GM12878 (cell line): ENCODE measurements at regions not wholly inside any gene's neighbourhood (a gene's known extent, or its start where the extent isn't known, plus 50 kb on each side); places are given as distances from the start of the nearest gene placed in this dataset.

Experiments
- ATAC-seq: fragments of 200-7000 bp; cut with Tn5 transposase; 3 replicates; pipeline ENCODE4 v1.9.1; 2020; ENCODE audit warnings: mild to moderate bottlenecking, moderate library complexity
- BruUV-seq: library from RNA; stranded (reverse); fragments of 400-500 nt; replicated peaks from 2 replicates; lab custom pipeline; 2021; lab: Mats Ljungman, UMichigan
- CTCF ChIA-PET: fragments of 300-600 bp; sonication (Branson Sonifier 250); formaldehyde crosslinking; extraction: SDS; loops from one replicate; lab custom pipeline; 2021; ENCODE audit warnings: inconsistent platforms; lab: Yijun Ruan, JAX
- POLR2A ChIA-PET: fragments of 350-600 bp; formaldehyde crosslinking; extraction: SDS; loops from one replicate; lab custom pipeline; 2021; ENCODE audit warnings: inconsistent platforms; lab: Charles Lee
- RAD21 ChIA-PET: fragments of 300-600 bp; sonication (Branson Sonifier 250); formaldehyde crosslinking; loops from one replicate; lab custom pipeline; 2023; ENCODE audit warnings: antibody characterized with exemption; ENCODE audit not compliant: unreplicated experiment; lab: Charles Lee
- SMC1A ChIA-PET: fragments of 300-600 bp; sonication (Branson Sonifier 250); formaldehyde crosslinking; loops from one replicate; lab custom pipeline; 2023; ENCODE audit not compliant: unreplicated experiment, uncharacterized antibody; lab: Charles Lee
- DNase-seq: peaks from one replicate; pipeline ENCODE4 v3.0.0-alpha.2; 2011; ENCODE audit warnings: low read depth, low spot score
- FAIRE-seq: peaks from 3 replicates; lab custom pipeline; 2011; peaks lifted over from hg19 to GRCh38; lab: Jason Lieb, UNC
- H2AFZ ChIP-seq: 2 replicates; pipeline ENCODE4 v1.6.0; 2011; ENCODE audit warnings: low read depth, low read length, control low read depth; ENCODE audit not compliant: control insufficient read depth
- H3K27ac ChIP-seq: 2 replicates; pipeline ENCODE4 v1.5.1; 2011; ENCODE audit warnings: control low read depth; ENCODE audit not compliant: control insufficient read depth, insufficient read depth
- H3K27me3 ChIP-seq, 2 experiments: replicated peaks in 1 of 2; 2 replicates each; pipeline versions ENCODE4 v1.6.0 to v1.6.1; 2011; ENCODE audit warnings: low read length in 1 of 2; ENCODE audit not compliant: control insufficient read depth in 2 of 2, insufficient read depth in 2 of 2
- H3K36me3 ChIP-seq, 2 experiments: 2 replicates each; pipeline ENCODE4 v1.5.1; 2011; ENCODE audit warnings: low read length in 1 of 2; ENCODE audit not compliant: control insufficient read depth in 2 of 2, insufficient read depth in 2 of 2
- H3K4me1 ChIP-seq: 2 replicates; pipeline ENCODE4 v1.6.1; 2011; ENCODE audit warnings: mild to moderate bottlenecking, low read length, moderate library complexity, mixed read lengths; ENCODE audit not compliant: control insufficient read depth, insufficient read depth
- H3K4me2 ChIP-seq: 2 replicates; pipeline ENCODE4 v1.6.0; 2011; ENCODE audit warnings: control low read depth; ENCODE audit not compliant: control insufficient read depth, insufficient read depth
- H3K4me3 ChIP-seq: fragments of 200-600 bp; sonication (generic); 2 replicates; pipeline ENCODE4 v1.5.1; 2016
- H3K79me2 ChIP-seq: 2 replicates; pipeline ENCODE4 v1.6.0; 2011; ENCODE audit warnings: low read length; ENCODE audit not compliant: control insufficient read depth, insufficient read depth
- H3K9ac ChIP-seq: 2 replicates; pipeline ENCODE4 v1.8.0; 2011; ENCODE audit warnings: low read length, control low read depth, mixed read lengths; ENCODE audit not compliant: control insufficient read depth, insufficient read depth
- H3K9me3 ChIP-seq: replicated peaks from 3 replicates; pipeline ENCODE4 v1.5.1; 2011; ENCODE audit warnings: mild to moderate bottlenecking, low read length; ENCODE audit not compliant: control insufficient read depth, insufficient read depth
- H4K20me1 ChIP-seq: 2 replicates; pipeline ENCODE4 v1.6.0; 2011; ENCODE audit not compliant: control insufficient read depth, insufficient read depth
- BCL11A ChIP-seq: IDR thresholded peaks from 2 replicates; pipeline ENCODE4 v1.6.1; 2011; ENCODE audit warnings: low read depth, low read length
- HDGF ChIP-seq: fragments of 450-650 bp; IDR thresholded peaks from 2 replicates; pipeline ENCODE4 v1.6.1; 2016; ENCODE audit warnings: antibody characterized with exemption
- IKZF1 ChIP-seq: fragments of 450-650 bp; conservative IDR thresholded peaks from 2 replicates; pipeline ENCODE4 v1.6.1; 2017; ENCODE audit warnings: antibody characterized with exemption, mild to moderate bottlenecking
- MTA3 ChIP-seq: IDR thresholded peaks from 2 replicates; pipeline ENCODE4 v1.6.1; 2012; ENCODE audit warnings: low read length, inconsistent platforms, borderline replicate concordance
- MYB ChIP-seq: fragments of 150-350 bp; IDR thresholded peaks from 2 replicates; pipeline ENCODE4 v1.6.1; 2014; ENCODE audit warnings: mild to moderate bottlenecking, low read depth, low read length, borderline replicate concordance
- PAX5 ChIP-seq: IDR thresholded peaks from 2 replicates; pipeline ENCODE4 v1.6.1; 2011; ENCODE audit warnings: low read depth, low read length, borderline replicate concordance
- RAD21 ChIP-seq: IDR thresholded peaks from 2 replicates; pipeline ENCODE4 v1.6.1; 2011; ENCODE audit warnings: mild to moderate bottlenecking, low read depth, low read length, moderate library complexity; ENCODE audit not compliant: insufficient read depth
- STAT1 ChIP-seq: fragments of 450-650 bp; conservative IDR thresholded peaks from 2 replicates; pipeline ENCODE4 v1.6.1; 2014; ENCODE audit warnings: antibody characterized with exemption, mild to moderate bottlenecking
- SUPT20H ChIP-seq: IDR thresholded peaks from 2 replicates; pipeline ENCODE4 v1.6.1; 2011; ENCODE audit warnings: low read depth, mild to moderate bottlenecking, low read length, moderate library complexity, borderline replicate concordance; ENCODE audit not compliant: control insufficient read depth
- SUZ12 ChIP-seq: fragments of 200-600 bp; sonication (generic); IDR thresholded peaks from one replicate; pipeline ENCODE4 v1.6.1; 2018; ENCODE audit warnings: antibody characterized with exemption, mild to moderate bottlenecking; ENCODE audit not compliant: unreplicated experiment
- TCF7 ChIP-seq: IDR thresholded peaks from 2 replicates; pipeline ENCODE4 v1.6.1; 2014; ENCODE audit warnings: antibody characterized with exemption, borderline replicate concordance
- WGBS: methylation state at CpG from one replicate; pipeline ENCODE4 v1.1.6; 2016; ENCODE audit warnings: low lambda C conversion rate; ENCODE audit not compliant: insufficient replicate concordance, insufficient coverage; ENCODE audit errors: missing lambda C conversion rate; 5-methylcytosine and 5-hydroxymethylcytosine counted together
- in situ Hi-C: fragments of 300-500 bp; cut with MboI; formaldehyde crosslinking; loops from 9 replicates; pipeline ENCODE4 v1.14.3; 2018; ENCODE audit warnings: mixed read lengths
- intact Hi-C: fragments of 100-400 bp; cut with micrococcal nuclease; formaldehyde crosslinking; loops from one replicate; pipeline ENCODE4 v1.14.2; 2022; ENCODE audit not compliant: unreplicated experiment
- TF ChIP-seq, protein P1 (sequence below), 3 experiments: IDR thresholded peaks in 2 of 3; conservative IDR thresholded peaks in 1 of 3; 2 replicates each; pipeline ENCODE4 v1.5.1; 2011; ENCODE audit warnings: low read depth in 3 of 3, low read length in 3 of 3, mild to moderate bottlenecking in 3 of 3, control low read depth in 2 of 3, moderate library complexity in 2 of 3, inconsistent platforms in 1 of 3, mixed read lengths in 1 of 3; ENCODE audit not compliant: control insufficient read depth in 2 of 3, insufficient read depth in 1 of 3; ENCODE audit errors: extremely low read depth in 1 of 3
- TF ChIP-seq, protein P2 (sequence below): fragments of 450-650 bp; IDR thresholded peaks from 2 replicates; pipeline ENCODE4 v1.6.1; 2017; ENCODE audit warnings: mild to moderate bottlenecking, moderate library complexity
- TF ChIP-seq, protein P3 (sequence below): fragments of 450-650 bp; IDR thresholded peaks from 2 replicates; pipeline ENCODE4 v1.6.1; 2017; ENCODE audit warnings: borderline replicate concordance

DNA sequence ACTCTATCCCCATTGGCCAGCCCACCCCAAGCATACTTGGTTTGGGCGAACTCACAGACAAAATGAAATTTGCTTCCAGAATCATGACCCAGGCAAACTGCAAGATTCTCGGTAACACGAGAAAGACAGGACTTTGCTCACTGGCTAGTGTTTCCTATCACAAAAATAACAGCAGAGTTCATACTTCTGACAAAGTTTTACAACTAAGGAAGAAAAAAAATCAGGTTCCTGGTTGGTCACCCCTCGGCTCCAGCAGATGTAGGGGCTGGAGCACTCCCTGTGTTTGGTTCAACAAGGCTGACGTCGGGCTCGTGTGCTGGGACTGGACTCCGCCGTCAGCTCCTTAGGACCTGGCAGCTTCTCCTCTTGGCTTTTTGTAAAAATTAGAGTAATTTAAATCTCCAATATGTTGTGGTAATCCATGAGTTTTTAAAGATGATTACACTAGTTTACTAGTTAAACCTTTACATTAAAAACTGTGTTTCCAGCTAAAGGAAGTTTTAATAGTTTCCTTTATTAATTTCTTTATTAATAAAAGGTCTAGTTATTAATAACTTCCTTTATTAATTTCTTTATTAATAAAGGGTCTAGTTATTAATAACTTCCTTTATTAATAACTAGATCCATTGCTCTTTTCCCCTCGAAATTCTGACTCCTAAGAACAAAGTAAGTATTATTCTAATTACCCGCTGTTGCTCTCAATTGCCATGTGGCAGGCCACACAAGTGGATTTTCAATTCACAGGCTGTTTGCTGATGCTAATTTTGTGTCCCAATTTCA lies 115.6 kb upstream of the RNF32 start:
- H3K9ac ChIP-seq: no peak overlapping the region
- H3K4me1 ChIP-seq: no peaks in the 10 kb centered on the region
- FAIRE-seq: no peak
- no peaks in the 10 kb centered on the region for H3K36me3 ChIP-seq
- 67% methylated on average over 11 of the region's 11 CpGs for WGBS
- SMC1A ChIA-PET: interaction anchor here (1.2 kb wide), 1 partner anchor 13 kb away, joined by 3 read pairs; no protein-coding TSS in a partner anchor
- H3K4me3 ChIP-seq: no peak overlapping the region
- no peak overlapping the region for H3K27ac ChIP-seq
- POLR2A ChIA-PET: no interaction called here
- TF ChIP-seq MTA3 (no peak), SUZ12 (no peak), MYB (no peak), PAX5 (no peak), BCL11A (no peak), IKZF1 (no peak), TCF7 (no peak), HDGF (no peak), SUPT20H (no peak), STAT1 (no peak), RAD21 (no peak)
- TF ChIP-seq, protein P1, sequence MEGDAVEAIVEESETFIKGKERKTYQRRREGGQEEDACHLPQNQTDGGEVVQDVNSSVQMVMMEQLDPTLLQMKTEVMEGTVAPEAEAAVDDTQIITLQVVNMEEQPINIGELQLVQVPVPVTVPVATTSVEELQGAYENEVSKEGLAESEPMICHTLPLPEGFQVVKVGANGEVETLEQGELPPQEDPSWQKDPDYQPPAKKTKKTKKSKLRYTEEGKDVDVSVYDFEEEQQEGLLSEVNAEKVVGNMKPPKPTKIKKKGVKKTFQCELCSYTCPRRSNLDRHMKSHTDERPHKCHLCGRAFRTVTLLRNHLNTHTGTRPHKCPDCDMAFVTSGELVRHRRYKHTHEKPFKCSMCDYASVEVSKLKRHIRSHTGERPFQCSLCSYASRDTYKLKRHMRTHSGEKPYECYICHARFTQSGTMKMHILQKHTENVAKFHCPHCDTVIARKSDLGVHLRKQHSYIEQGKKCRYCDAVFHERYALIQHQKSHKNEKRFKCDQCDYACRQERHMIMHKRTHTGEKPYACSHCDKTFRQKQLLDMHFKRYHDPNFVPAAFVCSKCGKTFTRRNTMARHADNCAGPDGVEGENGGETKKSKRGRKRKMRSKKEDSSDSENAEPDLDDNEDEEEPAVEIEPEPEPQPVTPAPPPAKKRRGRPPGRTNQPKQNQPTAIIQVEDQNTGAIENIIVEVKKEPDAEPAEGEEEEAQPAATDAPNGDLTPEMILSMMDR (IDR thresholded peaks at IDR 0.05 in 2 of 3, conservative IDR thresholded peaks at IDR 0.05 in 1 of 3; ENCODE audit: control insufficient read depth in 2 of 3, extremely low read depth in 1 of 3, insufficient read depth in 1 of 3, low read depth in 3 of 3, low read length in 3 of 3): no peak
- TF ChIP-seq, protein P2, sequence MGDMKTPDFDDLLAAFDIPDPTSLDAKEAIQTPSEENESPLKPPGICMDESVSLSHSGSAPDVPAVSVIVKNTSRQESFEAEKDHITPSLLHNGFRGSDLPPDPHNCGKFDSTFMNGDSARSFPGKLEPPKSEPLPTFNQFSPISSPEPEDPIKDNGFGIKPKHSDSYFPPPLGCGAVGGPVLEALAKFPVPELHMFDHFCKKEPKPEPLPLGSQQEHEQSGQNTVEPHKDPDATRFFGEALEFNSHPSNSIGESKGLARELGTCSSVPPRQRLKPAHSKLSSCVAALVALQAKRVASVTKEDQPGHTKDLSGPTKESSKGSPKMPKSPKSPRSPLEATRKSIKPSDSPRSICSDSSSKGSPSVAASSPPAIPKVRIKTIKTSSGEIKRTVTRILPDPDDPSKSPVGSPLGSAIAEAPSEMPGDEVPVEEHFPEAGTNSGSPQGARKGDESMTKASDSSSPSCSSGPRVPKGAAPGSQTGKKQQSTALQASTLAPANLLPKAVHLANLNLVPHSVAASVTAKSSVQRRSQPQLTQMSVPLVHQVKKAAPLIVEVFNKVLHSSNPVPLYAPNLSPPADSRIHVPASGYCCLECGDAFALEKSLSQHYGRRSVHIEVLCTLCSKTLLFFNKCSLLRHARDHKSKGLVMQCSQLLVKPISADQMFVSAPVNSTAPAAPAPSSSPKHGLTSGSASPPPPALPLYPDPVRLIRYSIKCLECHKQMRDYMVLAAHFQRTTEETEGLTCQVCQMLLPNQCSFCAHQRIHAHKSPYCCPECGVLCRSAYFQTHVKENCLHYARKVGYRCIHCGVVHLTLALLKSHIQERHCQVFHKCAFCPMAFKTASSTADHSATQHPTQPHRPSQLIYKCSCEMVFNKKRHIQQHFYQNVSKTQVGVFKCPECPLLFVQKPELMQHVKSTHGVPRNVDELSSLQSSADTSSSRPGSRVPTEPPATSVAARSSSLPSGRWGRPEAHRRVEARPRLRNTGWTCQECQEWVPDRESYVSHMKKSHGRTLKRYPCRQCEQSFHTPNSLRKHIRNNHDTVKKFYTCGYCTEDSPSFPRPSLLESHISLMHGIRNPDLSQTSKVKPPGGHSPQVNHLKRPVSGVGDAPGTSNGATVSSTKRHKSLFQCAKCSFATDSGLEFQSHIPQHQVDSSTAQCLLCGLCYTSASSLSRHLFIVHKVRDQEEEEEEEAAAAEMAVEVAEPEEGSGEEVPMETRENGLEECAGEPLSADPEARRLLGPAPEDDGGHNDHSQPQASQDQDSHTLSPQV: no peak
- TF ChIP-seq, protein P3, sequence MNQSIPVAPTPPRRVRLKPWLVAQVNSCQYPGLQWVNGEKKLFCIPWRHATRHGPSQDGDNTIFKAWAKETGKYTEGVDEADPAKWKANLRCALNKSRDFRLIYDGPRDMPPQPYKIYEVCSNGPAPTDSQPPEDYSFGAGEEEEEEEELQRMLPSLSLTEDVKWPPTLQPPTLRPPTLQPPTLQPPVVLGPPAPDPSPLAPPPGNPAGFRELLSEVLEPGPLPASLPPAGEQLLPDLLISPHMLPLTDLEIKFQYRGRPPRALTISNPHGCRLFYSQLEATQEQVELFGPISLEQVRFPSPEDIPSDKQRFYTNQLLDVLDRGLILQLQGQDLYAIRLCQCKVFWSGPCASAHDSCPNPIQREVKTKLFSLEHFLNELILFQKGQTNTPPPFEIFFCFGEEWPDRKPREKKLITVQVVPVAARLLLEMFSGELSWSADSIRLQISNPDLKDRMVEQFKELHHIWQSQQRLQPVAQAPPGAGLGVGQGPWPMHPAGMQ: no peak
- DNase-seq: no peak
- no TSS peak for BruUV-seq
- RAD21 ChIA-PET: no interaction called here
- no peak overlapping the region for H3K4me2 ChIP-seq
- H2AFZ ChIP-seq: no peak overlapping the region
- no peaks in the 10 kb centered on the region for H4K20me1 ChIP-seq
- H3K9me3 ChIP-seq: no peaks in the 10 kb centered on the region
- H3K27me3 ChIP-seq: no peaks in the 10 kb centered on the region
- ATAC-seq: no peak
- no peaks in the 10 kb centered on the region for H3K79me2 ChIP-seq
- intact Hi-C loops: no loop called here
- CTCF ChIA-PET: interaction anchor here (0.7 to 1.1 kb wide), 2 partner anchors 13 to 309 kb away, joined by 3 read pairs; no protein-coding TSS in a partner anchor
- in situ Hi-C loops: no loop called here
